ENCODE measurements at regions not wholly inside any gene's neighbourhood (a gene's known extent, or its start where the extent isn't known, plus 50 kb on each side); places are given as distances from the start of the nearest gene placed in this dataset.
"Not testable (repeated sequence)": the region's sequence is repeated elsewhere in the genome, so short reads cannot be mapped to it uniquely, and the experiment has no call there.

GRCh38 chr3:82556113-82556512, 794.7 kb upstream of the GBE1 start:
- no peak for DNase-seq (ENCODE audit: low read depth)
- no peak overlapping the region for H3K4me3 ChIP-seq (ENCODE audit: low read length)
- TF ChIP-seq, protein P1, sequence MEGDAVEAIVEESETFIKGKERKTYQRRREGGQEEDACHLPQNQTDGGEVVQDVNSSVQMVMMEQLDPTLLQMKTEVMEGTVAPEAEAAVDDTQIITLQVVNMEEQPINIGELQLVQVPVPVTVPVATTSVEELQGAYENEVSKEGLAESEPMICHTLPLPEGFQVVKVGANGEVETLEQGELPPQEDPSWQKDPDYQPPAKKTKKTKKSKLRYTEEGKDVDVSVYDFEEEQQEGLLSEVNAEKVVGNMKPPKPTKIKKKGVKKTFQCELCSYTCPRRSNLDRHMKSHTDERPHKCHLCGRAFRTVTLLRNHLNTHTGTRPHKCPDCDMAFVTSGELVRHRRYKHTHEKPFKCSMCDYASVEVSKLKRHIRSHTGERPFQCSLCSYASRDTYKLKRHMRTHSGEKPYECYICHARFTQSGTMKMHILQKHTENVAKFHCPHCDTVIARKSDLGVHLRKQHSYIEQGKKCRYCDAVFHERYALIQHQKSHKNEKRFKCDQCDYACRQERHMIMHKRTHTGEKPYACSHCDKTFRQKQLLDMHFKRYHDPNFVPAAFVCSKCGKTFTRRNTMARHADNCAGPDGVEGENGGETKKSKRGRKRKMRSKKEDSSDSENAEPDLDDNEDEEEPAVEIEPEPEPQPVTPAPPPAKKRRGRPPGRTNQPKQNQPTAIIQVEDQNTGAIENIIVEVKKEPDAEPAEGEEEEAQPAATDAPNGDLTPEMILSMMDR (IDR thresholded peaks at IDR 0.05; ENCODE audit: insufficient read depth, low read depth, low read length, missing control alignments), result no peak

GRCh38 chr3:82542556-82542955, 781.1 kb upstream of the GBE1 start:
- DNase-seq (ENCODE audit: low read depth); H3K4me3 ChIP-seq (ENCODE audit: low read length): not testable (repeated sequence)

DNA sequence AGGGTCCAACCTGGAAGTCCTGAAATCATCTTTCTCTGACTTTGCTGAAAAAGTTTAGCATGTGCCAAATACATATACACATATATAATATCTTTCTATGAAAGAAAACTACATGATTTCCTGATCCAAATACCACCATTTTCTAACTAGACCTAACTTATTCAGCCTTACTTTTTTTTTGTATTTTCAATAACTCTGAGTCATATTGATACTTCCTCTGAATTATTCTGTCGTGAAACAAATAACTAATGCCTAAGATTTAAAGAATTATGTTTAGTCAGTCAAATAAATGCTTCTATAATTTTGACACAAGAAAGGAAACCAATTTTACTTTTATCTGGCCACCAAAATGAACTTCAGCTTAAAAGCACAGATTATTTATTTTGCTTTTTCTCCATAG, 760.2 kb upstream of the GBE1 start:
- DNase-seq (ENCODE audit: low read depth), result no peak
- H3K4me3 ChIP-seq (ENCODE audit: low read length), result no peak overlapping the region
- TF ChIP-seq, protein P1 (IDR thresholded peaks at IDR 0.05; ENCODE audit: insufficient read depth, low read depth, low read length, missing control alignments), result no peak

- H3K4me3 ChIP-seq (ENCODE audit: low read length), result no peak overlapping the region
- DNase-seq (ENCODE audit: low read depth), result no peak
- TF ChIP-seq, protein P1 (IDR thresholded peaks at IDR 0.05; ENCODE audit: insufficient read depth, low read depth, low read length, missing control alignments), result no peak
These were observed 759.4 kb upstream of the GBE1 start for GRCh38 chr3:82520846-82521245.

DNA sequence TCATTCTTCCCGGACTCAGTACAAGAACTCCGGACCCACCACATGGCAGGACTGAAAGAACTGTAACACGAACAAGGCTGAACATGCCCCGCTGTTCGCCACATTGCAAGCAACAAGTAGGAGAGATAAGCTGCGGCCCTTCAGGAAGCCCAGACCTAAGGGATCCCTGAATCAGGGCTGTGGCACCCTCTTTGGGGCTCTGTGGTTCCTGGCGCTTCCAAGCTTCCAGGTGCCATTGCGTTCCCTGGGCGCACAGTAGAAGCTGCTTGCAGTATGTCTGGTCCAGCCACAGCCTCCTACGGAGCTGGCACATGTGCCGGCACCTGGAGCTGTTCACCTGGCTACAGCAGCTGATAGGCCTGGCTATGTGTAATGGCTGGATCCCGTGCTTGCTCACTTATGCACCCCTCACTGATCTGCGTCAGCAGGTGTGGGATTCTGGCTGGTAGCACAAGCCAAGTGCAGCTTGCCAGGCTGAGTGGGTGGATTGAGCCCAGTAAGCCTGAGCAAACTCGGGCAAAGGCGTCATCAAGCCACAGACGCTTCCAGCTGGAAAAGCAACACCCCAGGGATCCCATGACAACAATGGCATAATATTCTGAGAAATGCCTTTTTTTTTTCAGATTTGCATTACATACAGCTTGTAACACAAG, 748.6 kb upstream of the GBE1 start:
- TF ChIP-seq, protein P1 (IDR thresholded peaks at IDR 0.05; ENCODE audit: insufficient read depth, low read depth, low read length, missing control alignments), result no peak
- DNase-seq (ENCODE audit: low read depth), result peak; percentile 34

GRCh38 chr3:82509106-82509842, 747.8 kb upstream of the GBE1 start:
- TF ChIP-seq, protein P1 (IDR thresholded peaks at IDR 0.05; ENCODE audit: insufficient read depth, low read depth, low read length, missing control alignments), result no peak
- DNase-seq (ENCODE audit: low read depth), result peak; percentile 1
- no peak overlapping the region for H3K4me3 ChIP-seq (ENCODE audit: low read length)

More for the DNA sequence above, 748.6 kb upstream of the GBE1 start:
- H3K4me3 ChIP-seq (ENCODE audit: low read length), result no peak overlapping the region

DNA sequence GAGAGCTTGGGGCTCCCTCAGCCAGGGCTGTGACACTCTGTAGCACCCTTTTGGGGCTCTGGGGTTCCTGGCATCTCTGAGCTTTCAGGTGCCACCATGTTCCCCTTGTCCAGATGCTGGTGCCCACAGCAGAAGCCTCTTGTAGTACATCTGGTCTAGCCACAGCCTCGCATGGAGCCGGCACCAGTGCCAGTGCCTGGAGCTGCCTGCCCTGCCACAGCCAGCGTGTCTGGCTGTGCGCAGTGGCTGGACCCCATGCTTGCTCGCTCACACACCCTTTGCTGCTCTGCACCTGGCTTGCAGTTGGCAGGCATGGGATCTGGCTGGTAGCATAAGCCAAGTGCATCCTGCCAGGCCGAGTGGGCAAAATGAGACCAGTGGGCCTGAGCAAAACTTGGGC, 744.8 kb upstream of the GBE1 start:
- no peak for DNase-seq (ENCODE audit: low read depth)
- H3K4me3 ChIP-seq (ENCODE audit: low read length), result no peak overlapping the region
- TF ChIP-seq, protein P1 (IDR thresholded peaks at IDR 0.05; ENCODE audit: insufficient read depth, low read depth, low read length, missing control alignments), result no peak

Measured in epithelial cell of esophagus (primary cell).